ENCODE measurements at regions not wholly inside any gene's neighbourhood (a gene's known extent, or its start where the extent isn't known, plus 50 kb on each side); places are given as distances from the start of the nearest gene placed in this dataset.

DNA sequence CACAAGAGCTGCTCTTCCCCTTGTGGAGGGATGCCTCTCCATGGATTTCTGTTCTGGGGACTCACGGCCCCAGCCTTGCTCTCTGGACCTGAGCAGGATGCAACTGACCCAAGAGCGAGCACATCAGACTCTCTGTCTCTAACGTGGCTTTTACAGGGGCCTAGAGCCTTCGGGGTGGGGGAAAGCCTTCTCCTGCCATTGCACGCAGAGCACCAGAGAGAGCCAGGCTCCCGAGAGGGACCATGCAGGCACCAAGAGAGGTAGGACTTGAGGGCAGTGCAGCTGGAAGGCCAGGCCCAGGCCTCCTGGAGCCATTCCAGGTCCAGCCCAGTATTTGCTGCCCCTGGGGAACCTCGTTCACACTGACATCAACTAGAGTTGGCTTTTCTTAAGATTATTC is 475.6 kb upstream of the MYT1L start:
- TF ChIP-seq, protein P1, sequence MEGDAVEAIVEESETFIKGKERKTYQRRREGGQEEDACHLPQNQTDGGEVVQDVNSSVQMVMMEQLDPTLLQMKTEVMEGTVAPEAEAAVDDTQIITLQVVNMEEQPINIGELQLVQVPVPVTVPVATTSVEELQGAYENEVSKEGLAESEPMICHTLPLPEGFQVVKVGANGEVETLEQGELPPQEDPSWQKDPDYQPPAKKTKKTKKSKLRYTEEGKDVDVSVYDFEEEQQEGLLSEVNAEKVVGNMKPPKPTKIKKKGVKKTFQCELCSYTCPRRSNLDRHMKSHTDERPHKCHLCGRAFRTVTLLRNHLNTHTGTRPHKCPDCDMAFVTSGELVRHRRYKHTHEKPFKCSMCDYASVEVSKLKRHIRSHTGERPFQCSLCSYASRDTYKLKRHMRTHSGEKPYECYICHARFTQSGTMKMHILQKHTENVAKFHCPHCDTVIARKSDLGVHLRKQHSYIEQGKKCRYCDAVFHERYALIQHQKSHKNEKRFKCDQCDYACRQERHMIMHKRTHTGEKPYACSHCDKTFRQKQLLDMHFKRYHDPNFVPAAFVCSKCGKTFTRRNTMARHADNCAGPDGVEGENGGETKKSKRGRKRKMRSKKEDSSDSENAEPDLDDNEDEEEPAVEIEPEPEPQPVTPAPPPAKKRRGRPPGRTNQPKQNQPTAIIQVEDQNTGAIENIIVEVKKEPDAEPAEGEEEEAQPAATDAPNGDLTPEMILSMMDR (IDR thresholded peaks at IDR 0.05; ENCODE audit: control extremely low read depth in 1 of 3, insufficient read depth in 1 of 3, low read depth in 1 of 3, low read length in 3 of 3) = no peak
- TF ChIP-seq CREB1 (IDR thresholded peaks at IDR 0.05) = no peak
- no peak for TF ChIP-seq CBX5 (IDR thresholded peaks at IDR 0.05; ENCODE audit: low read depth, low read length)
- TF ChIP-seq POLR2AphosphoS5 (IDR thresholded peaks at IDR 0.05; ENCODE audit: low read depth, low read length) = no peak
- TF ChIP-seq, protein P2, sequence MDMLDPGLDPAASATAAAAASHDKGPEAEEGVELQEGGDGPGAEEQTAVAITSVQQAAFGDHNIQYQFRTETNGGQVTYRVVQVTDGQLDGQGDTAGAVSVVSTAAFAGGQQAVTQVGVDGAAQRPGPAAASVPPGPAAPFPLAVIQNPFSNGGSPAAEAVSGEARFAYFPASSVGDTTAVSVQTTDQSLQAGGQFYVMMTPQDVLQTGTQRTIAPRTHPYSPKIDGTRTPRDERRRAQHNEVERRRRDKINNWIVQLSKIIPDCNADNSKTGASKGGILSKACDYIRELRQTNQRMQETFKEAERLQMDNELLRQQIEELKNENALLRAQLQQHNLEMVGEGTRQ (IDR thresholded peaks at IDR 0.05; ENCODE audit: low read length) = no peak
- TF ChIP-seq NRF1 (IDR thresholded peaks at IDR 0.05; ENCODE audit: low read depth, low read length) = no peak
- no peak for TF ChIP-seq POLR2A (IDR thresholded peaks at IDR 0.05; ENCODE audit: control extremely low read depth in 1 of 2, low read depth in 2 of 2, low read length in 2 of 2)
- TF ChIP-seq MAFK (IDR thresholded peaks at IDR 0.05; ENCODE audit: low read depth, low read length) = no peak
- no peak for TF ChIP-seq SAP30 (IDR thresholded peaks at IDR 0.05; ENCODE audit: insufficient read depth, insufficient replicate concordance, low read length)
- TF ChIP-seq EZH2 (IDR thresholded peaks at IDR 0.05; ENCODE audit: low read depth, low read length, severe bottlenecking) = no peak

Data from H1 (cell line).